NCI-H1092 treated with DMSO at 0.1 percent for 48 hours (cell line): ENCODE measurements at regions not wholly inside any gene's neighbourhood (a gene's known extent, or its start where the extent isn't known, plus 50 kb on each side); places are given as distances from the start of the nearest gene placed in this dataset.
A peak's percentile ranks its signal among the peaks of the same experiment; 100 is the strongest.

Experiments used
- DNase-seq: peaks from one replicate; lab custom pipeline; 2025; lab: John Stamatoyannopoulos, UW

DNA sequence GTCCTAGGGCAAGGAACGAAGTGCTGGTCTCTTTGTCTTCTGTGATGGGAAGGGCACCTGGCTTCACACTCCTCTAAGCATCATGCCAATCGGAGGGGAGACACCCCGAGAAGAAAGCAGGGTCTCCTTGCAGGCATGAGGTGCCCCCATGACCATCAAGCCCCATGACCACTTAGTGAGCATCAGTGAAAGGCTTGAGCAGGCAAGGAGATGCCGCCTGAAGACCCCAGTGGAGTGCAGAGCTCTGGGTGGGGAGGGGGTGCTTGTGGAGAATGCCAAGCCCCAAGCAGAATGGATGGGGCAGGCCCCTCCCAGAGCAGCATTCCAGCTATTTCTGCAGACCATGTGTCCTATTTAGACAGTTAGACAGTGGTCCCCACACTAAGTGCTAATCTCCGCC lies 232.7 kb upstream of the TNRC6C start:
- DNase-seq = no peak

DNA sequence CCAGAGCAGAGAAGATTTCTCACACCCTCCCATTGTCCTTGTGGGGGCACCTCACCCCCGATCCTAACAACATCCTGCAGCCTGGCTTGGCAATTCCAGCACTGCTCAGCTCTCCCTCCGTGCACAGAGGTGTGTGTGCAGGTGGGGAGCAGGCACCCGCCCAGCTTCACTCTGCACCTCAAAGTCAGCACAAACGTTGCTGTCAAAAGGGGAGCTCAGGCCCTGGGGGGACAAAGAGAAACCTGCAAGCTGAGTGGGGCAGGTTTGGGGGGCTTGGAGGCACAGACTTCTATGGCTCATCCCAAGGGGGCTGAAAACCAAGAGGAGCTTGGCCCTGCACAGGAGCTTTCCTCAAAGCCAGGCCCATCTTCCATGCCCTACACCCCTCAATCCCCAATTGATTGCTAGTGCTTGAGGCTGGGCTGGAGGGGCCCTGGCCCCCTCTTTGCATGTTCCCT lies 231.9 kb upstream of the TNRC6C start:
- DNase-seq = no peak

DNA sequence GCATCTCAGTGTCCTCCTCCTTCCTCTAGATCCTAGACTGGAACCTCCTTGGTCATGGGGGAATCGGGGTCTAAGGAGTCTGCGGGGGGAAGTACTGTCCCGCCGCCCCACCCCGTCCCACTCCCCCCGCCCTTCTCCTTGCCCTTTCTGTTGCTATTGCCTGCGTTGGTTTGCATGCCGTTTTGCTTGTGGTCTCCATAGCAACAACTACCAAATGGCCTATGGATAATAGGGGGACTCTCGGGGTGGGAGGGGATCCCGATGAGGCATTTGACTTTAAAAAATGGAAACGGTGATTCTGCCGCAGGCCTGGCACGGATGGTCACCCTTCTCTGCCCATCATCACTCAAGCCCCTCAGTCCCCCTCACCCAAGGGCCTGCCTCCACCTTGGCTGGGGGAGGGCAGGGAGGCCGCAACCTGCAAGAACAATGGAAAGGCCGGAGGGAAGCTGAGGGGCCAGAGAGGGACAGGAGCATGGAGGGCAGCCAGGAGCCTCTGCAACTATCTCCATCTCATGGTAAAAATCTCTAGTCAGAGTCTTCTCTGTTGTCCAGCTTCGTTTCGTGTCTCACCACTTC lies 231.4 kb upstream of the TNRC6C start:
- DNase-seq = no peak

DNA sequence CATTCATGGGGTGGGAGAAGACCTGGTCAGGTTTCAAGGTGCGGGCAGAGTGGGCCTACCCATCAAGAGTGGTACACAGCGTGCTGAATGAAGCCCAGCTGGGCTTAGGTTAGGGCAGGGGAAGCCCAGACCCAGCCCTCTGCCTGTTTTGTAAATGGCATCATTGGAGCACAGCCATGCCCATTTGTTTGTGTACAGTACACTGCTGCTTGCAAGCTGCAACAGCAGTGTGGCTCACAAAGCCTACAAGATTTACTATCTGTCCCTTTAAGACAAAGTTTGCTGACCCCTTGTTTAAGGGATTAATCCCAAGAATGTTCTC lies 230.1 kb upstream of the TNRC6C start:
- DNase-seq = peak; percentile 89

DNA sequence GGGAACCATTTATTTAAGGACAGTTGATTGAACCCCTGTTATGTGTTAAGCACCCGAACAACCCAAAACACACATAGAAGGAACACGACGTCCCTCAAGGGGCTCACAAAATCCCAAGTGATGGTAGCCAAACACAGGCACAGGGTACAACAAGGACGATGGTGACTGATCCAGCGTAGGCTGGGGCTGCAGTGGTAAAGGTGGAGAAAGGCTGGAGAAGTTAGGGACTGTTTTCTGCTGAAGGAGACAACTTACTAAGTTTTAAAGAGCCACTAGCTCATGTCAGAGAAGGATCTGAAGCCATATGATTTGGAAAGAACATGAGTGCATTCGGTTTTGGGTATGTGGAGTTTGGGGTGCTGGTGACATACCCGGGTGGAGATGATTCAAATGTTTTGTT lies 229.6 kb upstream of the TNRC6C start:
- no peak for DNase-seq

DNA sequence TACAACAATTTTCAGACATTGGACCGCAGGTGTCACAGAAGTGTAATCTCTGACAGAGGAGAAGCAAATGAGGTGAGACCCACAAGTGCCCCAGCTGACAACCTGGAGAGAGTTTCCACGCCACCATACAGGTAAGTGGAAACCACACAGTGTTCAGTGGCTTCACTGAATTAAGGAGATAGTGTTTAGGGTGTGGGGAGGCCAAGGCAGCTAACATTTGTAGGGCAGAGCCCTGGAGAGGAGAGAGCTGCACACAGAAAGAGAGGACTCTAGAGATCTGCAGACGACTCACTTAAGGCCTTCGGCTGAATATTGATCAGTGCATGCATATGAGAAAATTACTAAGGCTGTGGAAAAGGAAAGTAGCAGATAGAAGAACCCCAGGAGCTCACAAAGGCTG lies 228.9 kb upstream of the TNRC6C start:
- DNase-seq = no peak

DNA sequence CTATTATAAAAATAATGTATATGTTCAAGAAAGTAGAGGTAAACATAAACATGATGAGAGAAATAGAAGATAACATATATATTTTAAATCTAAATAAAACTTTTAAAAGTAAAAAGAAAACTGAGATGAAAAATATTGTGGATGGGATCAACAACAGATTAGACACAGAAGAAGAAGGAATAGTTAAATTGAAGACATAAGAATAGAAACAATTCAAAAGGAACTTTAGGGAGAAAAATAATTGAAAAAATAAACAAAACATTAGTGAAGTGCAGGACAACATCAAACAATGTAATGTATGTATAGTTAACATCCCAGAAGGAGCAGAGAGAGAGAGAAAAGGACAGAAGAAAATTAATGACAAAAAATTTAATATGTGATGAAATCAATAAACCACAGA lies 228.1 kb upstream of the TNRC6C start:
- DNase-seq = no peak

DNA sequence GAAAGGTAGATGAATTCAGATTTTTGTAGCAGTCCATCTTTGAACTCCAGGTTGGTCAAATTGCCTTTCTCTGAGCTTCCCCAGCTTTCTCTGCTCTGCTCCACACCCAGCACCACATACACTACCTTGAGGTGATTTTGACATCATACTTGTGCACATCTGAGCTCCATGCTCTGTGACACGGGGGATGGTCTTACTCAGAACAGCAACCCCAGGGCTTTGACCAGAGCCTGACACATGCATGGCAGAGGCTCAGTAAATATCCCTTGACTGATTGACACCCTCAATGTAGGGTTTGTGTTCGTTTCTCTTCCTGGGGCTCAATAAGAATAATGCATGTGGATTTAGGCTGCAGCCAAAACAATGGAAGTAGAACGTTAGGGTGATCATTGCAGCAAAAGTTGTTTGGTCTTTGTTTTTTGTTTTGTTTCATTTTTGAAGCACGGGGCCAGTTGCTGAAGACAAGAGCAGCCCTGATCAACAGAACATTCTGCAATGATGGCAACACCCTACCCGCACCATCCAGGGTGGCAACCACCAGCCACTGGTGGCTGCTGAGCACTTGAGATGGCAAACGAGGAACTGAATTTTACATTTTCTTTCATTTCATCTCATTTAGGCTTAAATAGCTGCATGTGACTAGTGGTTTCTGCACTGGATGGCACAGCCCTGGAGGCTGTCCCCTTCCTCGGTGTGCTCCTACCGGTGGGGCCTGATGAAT lies 224.8 kb upstream of the TNRC6C start:
- no peak for DNase-seq

DNA sequence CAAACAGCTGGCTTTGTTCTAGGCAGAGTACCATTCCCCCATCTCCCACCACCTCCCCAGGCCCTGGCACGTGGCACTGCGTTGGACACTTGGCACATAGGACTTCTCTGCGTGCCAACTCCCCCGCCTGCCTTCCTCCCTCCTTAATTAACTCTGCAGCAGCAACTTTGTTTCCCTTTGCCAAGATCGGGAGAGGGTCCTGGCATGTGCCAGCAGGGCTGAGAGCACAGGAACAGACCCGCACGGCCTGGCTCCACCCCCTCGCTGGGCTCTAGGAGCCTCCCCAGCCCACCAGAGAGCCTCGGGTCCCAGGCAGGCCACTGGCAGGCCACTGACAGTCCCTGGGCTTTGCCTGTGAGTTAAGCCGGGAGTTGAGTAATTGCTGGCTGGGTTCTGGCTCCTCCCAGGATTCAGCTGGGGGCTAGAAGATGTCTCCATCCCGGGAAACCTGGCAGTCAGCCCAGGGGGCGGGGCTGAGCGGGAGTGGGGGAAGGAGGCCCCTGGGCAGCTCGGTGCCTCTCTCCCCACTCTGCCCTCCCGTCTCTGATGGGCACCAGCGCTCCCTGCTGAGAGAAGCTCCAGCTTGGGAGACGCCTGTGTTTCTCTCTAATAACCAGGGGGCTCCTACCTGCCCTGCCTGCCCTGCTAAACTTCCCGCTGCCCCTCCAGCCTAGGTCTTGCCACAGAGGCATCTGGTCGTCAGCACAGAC lies 224.0 kb upstream of the TNRC6C start:
- DNase-seq = peak; percentile 97

DNA sequence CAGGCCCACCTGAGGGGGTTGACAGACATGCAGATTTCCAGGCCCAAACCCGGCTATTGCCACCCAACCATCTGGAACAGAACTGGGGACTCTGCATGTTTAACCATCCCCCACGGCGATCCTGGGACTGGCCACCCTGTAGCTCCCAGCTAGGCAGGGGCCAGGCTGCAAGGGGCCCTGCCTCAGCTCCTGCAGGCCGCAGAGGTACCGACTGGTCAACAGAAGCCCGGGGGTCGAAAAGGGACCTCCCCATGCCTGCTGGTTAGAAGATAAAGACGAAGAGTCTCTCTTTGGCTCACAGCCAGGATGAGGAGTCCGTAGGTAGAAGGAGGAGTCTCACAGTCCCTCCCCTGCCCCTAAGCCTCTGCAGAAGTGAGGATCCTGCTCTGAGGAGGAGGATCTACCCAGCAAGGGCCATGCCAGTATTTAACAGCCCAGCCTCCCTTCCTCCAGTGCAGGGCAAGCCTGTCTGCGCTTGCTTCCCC lies 223.4 kb upstream of the TNRC6C start:
- DNase-seq = no peak

DNA sequence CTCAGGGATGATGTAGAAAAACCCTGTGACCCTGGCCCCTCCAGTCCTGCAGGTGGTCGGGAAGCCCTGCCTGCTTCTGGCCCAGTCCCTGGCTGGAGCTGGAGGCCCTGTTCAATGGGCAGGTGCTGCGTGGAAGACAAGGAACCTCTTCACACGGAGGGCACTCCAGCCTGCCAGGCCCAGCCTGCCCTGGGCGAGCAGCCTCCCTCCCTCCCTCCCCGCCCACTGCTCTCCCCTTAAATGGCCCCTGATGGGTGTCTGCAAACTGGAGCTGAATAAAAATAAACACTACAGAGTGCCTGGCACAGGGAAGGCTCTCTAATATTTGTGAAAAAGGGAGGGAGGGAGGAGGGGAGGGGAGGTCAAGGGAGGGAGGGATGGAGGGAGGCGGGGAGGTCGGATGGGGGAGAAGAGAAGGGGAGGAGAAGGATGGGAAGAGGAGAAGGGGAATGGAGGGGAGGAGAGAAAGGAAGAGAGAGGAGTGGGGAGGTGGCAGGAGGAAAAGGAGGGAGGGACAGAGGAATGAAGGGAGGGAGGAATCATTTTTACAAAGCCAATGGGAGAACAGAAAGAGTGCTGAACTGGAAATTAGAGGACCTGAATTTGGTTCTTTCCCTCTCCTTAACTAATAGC lies 222.8 kb upstream of the TNRC6C start:
- DNase-seq = peak; percentile 96

DNA sequence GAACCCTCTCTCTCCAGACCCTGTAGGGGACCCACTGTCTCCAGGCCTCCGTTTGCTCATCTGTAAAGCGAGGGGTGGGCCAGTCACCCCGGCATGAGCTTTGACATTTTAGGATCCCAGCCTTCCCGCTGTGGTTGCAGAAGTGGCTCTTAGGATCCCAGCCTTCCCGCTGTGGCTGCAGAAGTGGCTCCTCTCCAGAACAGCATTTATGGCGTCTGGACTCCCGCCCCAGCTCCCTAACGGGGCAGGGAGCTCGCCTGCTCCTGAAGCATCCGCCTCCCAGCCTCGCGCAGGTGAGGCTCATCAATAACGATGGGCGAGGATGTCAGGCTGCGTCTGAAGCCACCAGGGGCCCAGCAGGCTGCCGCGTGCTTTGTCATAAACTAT lies 222.3 kb upstream of the TNRC6C start:
- DNase-seq = peak; percentile 90

DNA sequence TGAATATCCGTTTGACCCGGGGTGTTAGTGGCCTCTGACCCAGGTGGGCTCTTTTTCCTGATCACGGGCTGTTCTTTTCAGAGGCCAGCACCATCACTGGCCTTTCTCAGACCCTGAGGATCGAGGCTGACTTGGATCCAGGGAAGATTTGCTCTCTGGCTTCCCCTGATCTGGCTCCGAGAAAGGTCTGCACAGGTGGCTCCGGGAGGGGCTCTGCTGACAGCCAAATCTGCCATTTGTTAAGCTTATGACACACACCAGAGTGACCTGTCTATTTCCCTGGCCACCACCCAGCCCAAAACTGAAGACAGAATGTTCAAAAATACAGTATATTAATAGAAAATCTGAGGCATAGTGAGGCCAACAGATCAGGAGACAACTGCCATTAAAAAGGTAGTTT lies 221.8 kb upstream of the TNRC6C start:
- no peak for DNase-seq

DNA sequence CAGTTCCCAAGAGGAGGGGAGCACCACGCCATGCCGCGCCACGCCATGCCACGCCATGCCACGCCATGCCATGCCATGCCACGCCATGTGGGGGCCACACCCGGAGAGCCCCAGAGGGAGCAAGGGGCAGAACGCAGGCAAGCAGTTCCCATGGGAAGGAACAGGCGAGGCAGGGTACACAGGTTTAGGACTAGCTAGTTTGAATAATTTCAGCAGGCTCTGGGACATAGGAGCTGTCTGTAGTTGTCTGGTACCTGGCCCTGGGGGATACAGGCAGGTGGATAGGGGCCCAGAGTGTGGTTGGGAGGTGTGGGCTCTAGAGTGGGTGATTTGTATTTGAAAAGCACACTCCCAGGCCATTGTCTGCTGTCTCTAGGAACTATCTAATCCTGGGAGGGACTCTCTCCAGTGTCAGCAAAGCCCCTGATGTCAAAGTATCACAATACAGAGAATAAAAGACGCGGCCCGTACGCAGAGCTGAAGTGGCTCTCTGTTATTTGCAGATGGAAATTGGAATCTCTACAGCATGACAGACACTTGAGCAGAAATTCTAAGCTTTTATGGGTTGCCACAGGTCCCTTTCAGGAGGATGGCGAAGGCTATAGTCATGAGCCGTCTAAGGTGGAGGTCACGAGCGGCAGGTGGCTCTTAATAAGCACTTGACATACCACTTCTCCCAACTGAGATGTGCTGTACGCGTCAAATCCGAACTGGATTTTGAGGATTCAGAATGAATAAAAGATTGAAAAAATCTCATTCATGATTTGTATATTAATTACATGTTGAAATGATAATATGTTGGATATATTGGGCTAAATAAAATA lies 220.8 kb upstream of the TNRC6C start:
- DNase-seq = peak; percentile 96

DNA sequence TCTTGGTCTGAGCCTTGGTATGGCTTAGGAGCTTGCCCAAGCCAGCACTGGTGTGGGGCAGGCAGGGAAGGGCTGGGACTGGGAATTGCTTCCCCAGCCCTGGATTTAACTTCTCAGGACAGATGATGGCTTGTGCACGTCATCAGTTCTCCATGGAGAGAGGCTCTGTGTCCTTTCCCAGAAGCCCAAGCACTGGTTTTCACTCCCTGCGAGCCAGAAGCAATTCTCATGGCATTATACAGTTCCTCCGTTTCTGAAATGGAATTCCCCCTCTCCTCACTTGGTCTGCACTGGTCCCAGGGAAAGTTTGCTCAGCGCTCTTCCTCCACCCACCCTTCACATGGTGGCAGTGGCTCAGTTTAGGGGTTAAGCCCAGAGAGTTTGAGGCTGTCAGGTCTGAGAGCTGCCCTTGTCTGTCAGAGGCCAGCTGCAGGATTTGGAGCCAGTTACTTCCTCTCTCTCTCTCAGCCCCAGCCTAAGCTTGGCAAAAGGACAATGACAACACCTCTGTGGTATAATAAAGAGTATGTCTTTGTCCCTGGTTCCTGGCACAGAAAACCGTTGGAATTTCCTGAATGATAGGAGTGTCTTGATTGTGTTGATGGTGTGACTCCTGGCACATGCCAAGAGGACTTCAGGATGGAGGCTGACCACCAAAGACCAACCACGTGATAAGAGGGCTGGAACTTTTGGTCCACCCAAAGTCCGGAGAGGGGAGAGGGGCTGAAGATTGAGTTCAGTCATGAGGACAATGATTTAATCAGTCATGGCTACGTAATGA lies 219.6 kb upstream of the TNRC6C start:
- DNase-seq = peak; percentile 49

DNA sequence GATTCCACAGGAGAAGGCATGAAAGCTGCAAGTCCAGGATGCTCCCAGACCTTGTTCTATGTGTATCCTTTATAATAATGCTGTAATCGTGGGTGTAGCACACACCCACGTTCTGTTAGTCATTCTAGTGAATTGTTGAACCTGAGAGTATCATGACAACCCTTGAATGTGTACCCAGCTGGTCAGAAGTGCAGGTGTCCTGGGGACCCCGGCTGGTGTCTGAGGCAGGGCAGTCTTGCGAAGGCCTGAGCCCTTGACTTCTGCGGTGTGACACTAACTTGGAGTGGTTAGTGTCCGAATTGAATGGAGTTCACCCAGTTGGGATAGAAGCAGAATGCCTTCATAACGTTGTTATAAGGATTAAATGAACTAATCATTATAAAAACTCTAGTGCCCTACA lies 218.0 kb upstream of the TNRC6C start:
- DNase-seq = no peak

DNA sequence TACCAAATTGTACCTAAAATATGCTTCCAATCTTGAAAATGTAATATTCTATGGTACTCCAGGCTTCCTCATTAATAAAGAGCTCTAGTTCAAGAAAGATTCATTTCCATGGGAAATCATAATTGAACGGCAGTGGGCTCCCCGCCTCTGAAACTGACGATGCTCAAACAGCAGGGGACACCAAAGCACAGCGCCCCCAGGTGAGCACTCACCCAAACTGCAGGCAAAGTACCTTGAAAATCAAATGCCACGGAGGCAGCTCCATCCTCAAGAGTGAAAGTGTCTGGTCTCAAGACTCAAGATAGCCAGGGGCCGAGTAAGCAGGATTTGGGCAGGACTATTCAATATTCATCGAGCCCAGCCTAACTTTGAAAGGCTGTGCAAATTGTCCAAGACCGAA lies 217.4 kb upstream of the TNRC6C start:
- no peak for DNase-seq

DNA sequence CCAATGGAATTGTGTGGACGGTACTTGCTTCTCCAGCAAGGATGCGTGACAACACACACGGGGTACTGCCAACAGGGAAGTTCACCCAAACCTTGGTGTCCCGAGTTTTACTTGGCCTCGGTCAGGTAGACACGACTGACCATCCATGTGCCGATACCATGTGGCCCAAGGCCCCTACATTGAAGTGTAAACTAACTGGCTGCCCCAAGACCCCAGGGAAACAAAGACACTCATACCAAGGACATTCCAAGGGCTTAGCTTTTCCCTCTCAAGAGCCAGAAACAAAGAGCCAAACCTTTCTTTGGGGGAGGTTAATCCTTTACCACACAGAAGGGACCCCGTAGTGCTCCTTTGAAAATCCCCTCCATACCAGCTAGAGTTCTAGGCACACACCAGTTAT lies 215.9 kb upstream of the TNRC6C start:
- DNase-seq = no peak

DNA sequence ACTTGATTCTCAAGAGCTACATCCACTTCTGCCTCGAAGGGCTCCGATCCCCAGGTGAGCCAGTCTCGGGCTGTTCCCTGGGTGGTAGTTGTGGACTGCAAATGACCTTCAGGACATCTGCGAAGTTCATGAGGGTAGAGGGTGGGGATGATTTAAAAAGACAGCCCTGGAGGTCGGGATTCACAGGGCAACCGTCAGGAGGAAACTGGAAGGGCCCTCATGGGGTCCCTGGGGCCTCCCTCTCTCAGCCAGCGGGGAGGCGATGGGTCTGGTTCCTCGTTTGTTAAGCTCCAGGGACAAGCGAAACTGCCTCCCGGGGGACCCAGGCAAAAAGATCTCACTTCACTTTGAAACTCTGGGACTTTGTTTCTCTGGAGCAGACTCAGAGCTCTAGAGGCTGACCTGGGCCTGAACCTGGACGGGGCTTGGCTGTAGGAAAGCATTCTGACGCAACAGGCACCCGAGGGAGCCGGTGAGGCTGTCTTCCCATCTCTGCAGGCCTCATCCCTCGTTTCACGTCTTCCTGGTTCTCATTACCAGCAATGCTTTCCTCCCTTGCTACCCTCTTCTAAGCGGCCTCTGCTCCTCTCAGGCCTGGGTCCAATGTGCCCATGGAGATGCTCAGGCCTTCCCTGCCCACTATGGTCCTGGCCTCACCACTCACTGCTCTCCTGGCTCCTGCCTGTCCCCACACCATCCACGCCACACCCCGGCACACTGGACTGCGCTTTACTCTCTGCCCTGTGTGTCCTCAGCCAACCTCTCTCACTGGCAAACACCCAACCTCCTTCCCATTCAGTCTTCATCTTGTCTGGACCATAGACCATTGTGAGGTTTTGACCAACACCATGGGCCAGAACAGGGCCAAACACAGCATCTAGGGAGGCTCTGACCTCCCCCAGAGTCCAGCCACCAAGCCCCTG lies 214.2 kb upstream of the TNRC6C start:
- no peak for DNase-seq

DNA sequence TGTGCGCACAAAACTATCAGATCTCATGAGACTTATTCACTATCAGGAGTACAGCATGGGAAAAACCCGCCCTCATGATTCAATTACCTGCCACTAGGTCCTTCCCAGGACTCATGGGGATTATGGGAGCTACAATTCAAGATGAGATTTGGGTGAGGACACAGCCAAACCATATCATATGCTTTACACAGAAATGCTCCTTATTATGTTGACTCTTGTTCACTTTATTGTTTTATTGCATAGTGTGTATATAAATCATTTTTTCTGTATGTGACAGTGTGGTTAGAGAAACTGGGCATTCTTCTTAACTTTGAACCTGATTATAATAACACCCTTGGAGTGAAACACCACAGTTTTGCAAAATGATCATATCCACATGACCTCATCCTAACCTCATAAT lies 212.8 kb upstream of the TNRC6C start:
- no peak for DNase-seq
